Activated CD8-positive, alpha-beta memory T cell treated with anti-CD3 and anti-CD28 coated beads, Interleukin-2, amount 50 U/mL, for 1 hour (primary cell): ENCODE measurements at regions not wholly inside any gene's neighbourhood (a gene's known extent, or its start where the extent isn't known, plus 50 kb on each side); places are given as distances from the start of the nearest gene placed in this dataset.
"Not testable (repeated sequence)": the region's sequence is repeated elsewhere in the genome, so short reads cannot be mapped to it uniquely, and the experiment has no call there.

ENCODE experiments used
- DNase-seq: peaks from one replicate; pipeline ENCODE4 v3.0.0-alpha.2; 2020; ENCODE audit errors: extremely low read depth

- no peak for DNase-seq
These were observed 57.4 kb upstream of the PRSS16 start for GRCh38 chr6:27190126-27190525.

GRCh38 chr6:27194453-27194852 lies 53.0 kb upstream of the PRSS16 start:
- DNase-seq = not testable (repeated sequence)

GRCh38 chr6:27195547-27195946 lies 52.0 kb upstream of the PRSS16 start:
- not testable (repeated sequence) for DNase-seq
